ENCODE measurements at regions not wholly inside any gene's neighbourhood (a gene's known extent, or its start where the extent isn't known, plus 50 kb on each side); places are given as distances from the start of the nearest gene placed in this dataset.

DNA sequence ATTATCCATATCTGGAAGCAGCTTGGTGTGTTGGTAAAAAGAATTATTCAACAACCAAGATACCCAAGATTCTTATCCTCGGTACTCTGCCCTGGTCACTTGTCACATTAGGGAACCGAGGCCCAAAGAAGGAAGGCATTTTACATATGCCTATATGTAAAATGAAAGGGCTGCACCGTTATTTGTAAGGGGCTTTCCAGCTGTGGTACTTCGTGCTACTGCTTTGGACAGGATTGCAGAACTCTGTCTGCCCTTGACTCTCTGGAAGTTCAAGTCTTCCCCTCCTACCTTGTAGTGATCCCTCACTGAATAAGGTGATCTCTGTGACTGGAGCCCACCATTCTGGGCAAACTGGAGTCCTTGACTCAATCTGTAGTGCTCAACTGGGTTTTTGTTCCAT lies 198.9 kb upstream of the TOPAZ1 start:
- TF ChIP-seq, protein P1, sequence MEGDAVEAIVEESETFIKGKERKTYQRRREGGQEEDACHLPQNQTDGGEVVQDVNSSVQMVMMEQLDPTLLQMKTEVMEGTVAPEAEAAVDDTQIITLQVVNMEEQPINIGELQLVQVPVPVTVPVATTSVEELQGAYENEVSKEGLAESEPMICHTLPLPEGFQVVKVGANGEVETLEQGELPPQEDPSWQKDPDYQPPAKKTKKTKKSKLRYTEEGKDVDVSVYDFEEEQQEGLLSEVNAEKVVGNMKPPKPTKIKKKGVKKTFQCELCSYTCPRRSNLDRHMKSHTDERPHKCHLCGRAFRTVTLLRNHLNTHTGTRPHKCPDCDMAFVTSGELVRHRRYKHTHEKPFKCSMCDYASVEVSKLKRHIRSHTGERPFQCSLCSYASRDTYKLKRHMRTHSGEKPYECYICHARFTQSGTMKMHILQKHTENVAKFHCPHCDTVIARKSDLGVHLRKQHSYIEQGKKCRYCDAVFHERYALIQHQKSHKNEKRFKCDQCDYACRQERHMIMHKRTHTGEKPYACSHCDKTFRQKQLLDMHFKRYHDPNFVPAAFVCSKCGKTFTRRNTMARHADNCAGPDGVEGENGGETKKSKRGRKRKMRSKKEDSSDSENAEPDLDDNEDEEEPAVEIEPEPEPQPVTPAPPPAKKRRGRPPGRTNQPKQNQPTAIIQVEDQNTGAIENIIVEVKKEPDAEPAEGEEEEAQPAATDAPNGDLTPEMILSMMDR (IDR thresholded peaks at IDR 0.05), result no peak

DNA sequence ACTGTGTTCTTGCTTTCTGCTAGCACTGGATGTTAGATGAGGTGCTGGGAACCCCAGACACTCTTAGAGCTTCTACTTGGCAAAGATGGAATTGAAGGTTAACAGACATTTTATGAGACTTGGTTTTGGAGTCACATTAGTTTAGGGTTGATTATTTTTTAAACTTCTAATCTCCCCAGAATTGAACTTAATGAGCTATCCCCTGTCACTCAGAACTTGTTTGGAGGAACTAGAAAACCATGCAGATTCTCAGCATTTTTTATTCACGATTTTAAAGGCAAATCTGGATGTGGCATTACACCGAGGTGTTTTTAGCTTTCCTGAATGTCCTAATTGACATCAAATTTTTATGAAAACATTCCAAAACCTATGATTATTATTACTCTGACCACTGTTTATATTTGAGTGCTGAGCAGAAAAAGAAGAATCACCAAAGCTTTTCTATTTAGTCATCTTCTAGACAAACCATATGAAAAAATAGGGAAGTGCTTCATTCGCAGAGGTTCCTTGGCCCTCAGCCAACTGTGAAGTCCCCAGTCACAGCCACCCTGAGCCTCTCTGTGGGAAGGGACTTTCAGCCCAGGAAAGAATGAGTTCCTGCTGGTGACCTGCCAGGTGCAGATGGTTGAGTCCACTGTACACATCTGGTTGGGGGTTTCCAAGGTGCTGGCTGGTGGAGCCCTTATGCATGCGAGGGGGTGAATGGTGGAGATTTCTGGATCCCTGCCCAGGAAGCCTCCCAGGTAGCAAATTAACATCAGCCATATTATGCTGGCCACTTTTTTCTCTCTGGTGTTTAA lies 196.0 kb upstream of the TOPAZ1 start:
- TF ChIP-seq, protein P1 (IDR thresholded peaks at IDR 0.05), result no peak

- TF ChIP-seq, protein P1 (IDR thresholded peaks at IDR 0.05), result no peak
Measured at GRCh38 chr3:44047796-44048195, 193.9 kb upstream of the TOPAZ1 start.

DNA sequence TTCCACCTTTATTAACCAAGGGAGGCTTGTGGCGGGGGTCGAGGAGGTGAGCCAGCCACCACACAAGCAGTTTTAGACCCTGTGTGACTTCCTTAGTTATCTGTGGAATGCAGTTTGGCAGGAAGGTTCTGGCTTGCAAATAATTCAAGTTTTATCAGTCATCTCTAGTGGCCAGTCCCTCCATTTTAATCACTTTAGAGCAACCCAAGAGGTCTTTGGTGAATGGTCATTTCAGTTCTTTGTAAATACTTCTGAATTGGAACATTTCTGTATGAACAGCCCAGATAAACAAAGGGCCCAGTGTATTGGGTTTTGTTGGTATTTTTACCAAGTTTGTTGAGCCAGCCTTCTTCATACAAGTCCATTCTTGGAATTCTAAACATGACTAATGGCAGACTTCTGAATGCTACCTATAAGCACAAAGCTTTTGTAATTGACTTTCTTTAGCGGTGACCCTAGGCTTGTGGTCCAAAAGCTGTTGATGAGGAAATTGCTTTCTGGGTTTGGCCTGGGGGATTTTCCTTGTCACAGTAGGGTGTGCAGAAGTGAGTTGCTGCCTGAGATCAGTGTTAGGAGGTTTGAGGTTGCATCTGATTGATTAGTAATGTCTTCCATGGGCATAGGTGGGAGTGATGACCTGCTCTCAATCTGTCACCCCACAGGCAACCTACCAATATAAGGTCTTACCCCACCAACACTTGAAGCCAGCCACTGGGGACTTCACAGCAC lies 193.3 kb upstream of the TOPAZ1 start:
- TF ChIP-seq, protein P1 (IDR thresholded peaks at IDR 0.05), result no peak

GRCh38 chr3:44048949-44049348 lies 192.7 kb upstream of the TOPAZ1 start:
- TF ChIP-seq, protein P1 (IDR thresholded peaks at IDR 0.05), result no peak

DNA sequence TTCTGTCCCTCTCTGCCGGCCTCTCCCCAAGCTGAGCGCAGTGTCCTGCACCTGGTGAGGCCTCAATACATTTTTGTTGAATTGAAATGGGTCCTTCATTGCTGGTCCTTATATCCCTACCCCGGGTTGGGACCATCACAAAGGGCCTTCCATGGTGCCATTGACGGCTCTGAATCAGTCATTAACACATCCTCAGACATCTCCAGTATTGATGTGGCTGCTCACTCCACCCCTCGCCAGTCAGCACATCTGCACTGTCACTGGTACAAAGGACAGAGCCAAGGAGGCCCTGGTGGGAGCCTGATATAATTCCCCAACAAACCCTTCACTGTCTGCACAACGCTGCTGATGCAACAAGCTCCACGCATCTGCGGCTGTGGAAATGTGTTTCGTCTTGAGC lies 191.6 kb upstream of the TOPAZ1 start:
- TF ChIP-seq, protein P1 (IDR thresholded peaks at IDR 0.05), result no peak

DNA sequence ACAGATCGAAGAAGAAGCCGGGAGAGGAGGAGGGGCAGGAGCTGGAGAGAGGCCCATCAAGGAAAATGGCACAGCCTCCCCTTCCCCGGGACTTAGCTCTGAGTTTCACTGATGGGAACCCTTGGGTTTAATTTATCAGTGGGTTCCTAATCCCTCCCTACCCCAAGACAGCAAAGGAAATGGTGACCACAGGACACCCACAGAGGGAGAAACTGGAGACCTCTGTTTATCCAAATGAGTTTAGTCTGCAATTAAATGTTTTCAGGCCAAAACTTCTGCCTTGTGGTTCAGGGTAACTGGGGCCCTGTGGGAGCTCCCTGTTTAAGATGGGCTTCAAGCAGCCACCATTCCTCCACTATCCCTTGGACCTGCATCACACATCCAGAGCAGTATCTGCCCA lies 190.8 kb upstream of the TOPAZ1 start:
- TF ChIP-seq, protein P1 (IDR thresholded peaks at IDR 0.05), result no peak
